GM18502 (cell line): ENCODE measurements at regions not wholly inside any gene's neighbourhood (a gene's known extent, or its start where the extent isn't known, plus 50 kb on each side); places are given as distances from the start of the nearest gene placed in this dataset.

ENCODE experiments used
- ATAC-seq: cut with Tn5 transposase; IDR thresholded peaks from one replicate; pipeline ENCODE4 v1.9.1; 2021; ENCODE audit warnings: mild to moderate bottlenecking; ENCODE audit not compliant: unreplicated experiment, poor library complexity

DNA sequence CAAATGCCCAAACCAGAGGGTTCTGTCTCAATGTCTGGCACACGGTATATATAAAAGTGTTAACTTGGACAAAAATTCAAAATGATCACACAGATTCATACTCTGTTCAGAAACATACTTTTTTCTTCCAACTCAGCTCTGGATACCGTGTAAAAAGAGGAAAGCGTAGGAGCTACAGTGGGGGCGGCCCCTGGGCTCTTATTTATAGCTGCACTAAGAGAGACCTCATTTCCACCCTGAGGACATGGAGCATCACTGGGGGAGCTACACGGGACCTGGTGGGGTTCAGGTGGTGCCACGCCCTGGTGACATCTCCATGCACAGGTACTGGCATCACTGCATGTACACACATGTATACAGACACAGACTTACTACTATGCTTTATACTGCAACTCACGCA is 185.9 kb upstream of the FOXQ1 start:
- ATAC-seq, result no peak

DNA sequence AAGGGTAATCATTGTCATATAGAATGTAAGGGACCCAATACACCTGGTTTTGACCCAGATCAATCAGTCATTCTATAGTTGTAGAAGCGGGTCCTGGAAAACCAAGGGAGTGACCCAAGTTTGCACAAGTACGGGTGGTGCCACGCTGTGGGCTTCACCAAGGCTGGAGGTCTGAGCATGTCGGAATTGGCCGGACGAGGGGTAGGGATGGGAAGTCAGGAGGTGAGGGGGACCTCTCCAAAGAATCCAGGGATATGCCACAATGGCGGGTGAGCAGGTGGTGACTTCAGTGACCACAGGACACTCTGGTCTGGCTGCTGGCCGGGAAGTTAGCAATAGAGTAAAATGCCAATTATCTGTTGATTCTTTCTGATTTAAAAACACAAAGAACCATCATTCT is 186.6 kb upstream of the FOXQ1 start:
- no peak for ATAC-seq

DNA sequence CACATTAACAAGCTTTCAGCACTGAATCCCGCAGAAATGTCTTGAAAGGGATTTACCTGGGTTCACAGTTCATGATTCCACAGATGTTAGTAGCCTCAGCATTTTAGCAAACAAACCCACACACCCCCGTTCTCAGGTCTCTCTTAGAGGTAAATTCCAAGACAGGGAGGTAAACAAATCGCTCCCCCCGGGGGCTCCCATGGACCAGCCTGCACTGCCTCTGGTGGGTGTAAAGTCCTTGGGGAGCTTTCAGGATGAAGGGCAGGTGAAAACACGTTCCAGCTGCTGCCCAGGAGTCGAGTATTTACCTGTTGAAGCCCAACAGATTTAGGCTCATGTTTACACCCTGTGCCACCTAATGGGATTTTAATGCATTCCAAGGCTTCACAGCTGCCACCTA is 187.0 kb upstream of the FOXQ1 start:
- ATAC-seq, result no peak

GRCh38 chr6:1123386-1124375 is 188.2 kb upstream of the FOXQ1 start:
- no peak for ATAC-seq

- ATAC-seq, result no peak
Observed at GRCh38 chr6:1122083-1122482, 189.8 kb upstream of the FOXQ1 start.

DNA sequence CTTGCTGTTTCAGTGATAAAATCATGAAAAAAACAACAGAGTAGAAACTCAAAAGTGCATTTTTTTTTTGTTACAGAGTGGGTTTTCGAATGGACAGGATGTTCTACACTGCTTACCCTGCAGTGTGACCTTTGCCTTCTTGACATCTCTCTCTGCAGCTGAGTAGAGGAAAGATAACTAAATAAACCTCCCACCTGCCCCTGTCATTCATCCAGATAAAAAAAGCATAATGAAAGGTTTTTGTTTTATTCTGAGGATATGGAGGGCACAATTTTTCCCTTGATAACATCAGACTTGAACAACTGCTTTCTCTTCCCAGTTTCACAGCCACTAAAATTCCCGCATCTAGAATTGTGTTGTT is 193.6 kb upstream of the FOXQ1 start:
- no peak for ATAC-seq

DNA sequence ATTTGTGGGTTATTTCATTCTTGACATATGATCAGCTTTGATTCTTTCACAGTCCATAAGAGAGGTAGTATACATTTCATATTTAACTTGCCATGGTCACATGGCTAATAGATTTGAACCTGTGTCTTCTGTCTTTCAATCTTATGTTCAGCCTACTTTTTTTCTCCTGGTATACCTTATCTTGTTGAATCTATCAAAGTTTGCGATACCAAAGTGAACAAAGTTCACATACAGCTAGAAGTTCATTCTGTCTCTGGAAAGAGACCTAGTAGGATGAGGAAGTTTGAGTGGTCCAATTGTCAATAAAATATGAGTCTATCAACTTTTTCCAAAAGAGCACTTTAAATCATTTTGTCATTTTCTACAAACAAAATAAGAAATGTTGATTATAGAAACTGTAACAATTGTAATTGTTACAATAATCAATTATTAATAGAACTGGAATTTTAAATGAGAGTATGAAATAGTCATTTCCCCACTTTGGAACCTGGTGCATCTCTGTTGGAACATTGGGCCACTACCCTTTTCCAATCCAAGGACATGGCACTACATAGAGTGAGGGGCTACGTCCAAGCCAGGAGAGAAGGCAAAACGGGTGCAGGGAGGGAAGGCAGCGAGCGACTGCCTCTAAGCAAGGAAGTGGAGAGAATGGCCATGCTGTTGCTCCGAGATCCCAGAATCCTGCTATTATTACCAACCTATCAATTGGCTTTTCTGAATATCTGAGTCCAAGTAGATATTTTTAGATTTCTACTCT is 194.2 kb upstream of the FOXQ1 start:
- ATAC-seq, result no peak

DNA sequence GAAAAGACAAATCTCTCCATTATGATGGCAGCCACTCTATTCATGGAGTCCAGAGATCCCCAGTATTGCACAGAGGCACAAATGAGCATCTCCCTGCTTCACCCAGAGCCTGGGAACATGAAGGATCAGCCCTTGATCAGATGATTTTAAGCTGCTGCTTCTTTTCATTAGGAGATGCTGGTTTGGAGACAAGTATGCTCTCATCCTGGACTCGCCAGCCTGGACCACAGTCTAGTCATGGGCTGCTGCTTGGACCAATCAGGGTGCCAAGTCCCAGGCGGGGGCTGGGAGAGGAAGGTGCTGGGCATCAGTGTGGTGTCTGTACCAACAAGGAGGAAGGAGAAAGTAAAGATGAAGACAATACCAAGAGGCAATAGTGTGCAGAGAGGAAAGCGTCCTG is 195.7 kb upstream of the FOXQ1 start:
- ATAC-seq, result no peak

- ATAC-seq, result no peak
Observed at GRCh38 chr6:1113916-1114540, 197.9 kb upstream of the FOXQ1 start.

DNA sequence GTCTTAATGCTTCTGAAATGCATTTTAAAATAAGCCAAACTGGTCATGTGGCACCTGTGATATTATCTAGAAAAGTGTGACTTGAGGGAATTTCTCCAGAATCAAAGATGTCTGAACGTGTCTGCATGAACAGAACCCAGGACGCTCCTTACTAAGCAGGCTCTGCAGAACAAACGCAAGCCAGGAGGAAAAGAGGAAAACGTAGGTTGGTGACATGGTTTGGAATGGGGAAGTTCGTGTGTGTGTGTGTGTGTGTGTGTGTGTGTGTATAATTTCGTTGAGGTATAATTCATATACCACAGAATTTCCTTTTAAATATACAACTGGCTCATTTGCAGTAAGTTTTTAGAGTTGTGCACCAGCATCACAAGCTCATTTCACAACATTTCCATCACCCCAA is 200.5 kb upstream of the FOXQ1 start:
- ATAC-seq, result no peak

DNA sequence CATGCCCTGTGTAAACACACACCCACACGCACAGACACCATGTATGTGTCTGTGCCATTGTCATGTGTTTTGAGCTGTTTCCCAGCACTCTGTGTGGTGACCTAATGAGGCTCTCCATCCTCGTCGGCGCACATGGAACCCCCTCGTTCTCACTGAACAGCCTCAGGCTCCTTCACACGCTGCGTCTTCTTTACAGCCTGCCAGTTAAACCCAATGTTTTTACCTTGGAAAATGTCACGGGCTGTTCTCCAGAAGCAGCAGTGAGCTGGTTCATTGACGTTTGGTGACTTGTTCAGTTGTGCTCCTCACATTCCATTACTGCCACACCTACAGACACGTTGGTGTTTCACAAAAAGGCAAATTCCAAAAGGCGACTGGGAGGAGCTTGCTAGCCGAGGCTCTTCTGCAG is 201.0 kb upstream of the FOXQ1 start:
- no peak for ATAC-seq

- no peak for ATAC-seq
Observed at GRCh38 chr6:1110164-1110563, 201.7 kb upstream of the FOXQ1 start.

GRCh38 chr6:1109134-1109533 is 202.8 kb upstream of the FOXQ1 start:
- ATAC-seq, result no peak

- no peak for ATAC-seq
Observed at GRCh38 chr6:1108198-1108597, 203.7 kb upstream of the FOXQ1 start.

- ATAC-seq, result no peak
Observed at GRCh38 chr6:1107578-1107977, 204.3 kb upstream of the FOXQ1 start.

DNA sequence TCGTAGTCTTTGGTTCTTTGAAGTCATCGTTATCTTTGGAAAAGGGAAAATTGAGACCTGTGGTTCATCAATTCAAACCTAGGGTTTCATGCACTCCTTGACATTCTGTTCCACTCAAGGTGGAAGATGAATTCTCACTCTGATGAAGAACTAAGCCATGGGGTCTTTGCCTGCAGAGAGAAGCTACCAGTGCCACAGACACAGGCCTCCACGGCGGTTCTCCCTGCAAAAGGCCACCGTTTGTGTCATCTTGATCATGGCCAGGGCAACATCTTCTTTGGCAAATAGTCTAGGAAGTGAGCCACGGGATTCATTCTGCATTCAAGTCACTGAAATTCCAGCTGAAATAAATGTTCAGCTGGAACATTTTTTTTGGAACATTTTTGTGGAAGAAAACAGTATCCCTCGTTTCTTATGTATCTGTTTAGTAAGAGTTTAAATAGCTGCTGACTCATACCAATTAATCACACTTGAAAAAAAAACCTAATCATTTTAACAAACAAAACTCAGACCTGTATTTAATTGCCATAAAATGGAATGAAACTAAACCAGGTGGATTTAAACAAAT is 206.0 kb upstream of the FOXQ1 start:
- no peak for ATAC-seq

DNA sequence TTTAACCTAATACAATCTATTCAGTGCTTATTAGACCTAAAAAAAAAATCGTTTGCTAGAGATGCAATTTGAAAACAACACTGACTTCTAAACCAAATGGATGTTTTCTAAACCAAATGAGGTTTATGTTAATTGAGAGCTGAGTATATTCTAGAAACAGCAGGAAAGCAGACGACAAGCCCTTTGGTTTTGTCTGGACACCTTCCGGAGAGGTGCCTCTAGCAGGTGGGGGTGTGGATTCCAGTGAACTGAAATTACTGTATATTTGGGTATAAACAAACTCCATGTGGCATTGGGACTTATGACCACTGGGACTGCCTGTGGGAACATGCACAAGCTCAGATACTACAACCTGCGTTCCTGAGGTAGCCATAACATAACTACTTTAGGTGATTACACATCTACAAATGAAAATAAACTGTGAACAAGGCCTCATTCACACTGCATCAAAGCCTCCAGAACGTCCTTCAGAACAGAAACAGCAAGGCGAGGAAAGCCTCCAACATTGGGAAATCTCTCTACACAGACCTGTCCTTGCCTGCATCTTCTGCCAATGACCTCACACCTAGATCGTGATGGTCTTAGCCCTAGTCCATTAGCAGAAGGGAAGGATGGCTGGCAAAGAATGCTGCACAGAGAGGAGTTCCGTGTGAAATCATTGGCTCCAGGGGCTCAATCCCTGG is 206.8 kb upstream of the FOXQ1 start:
- ATAC-seq, result no peak

- no peak for ATAC-seq
Observed at GRCh38 chr6:1103945-1104623, 207.8 kb upstream of the FOXQ1 start.

DNA sequence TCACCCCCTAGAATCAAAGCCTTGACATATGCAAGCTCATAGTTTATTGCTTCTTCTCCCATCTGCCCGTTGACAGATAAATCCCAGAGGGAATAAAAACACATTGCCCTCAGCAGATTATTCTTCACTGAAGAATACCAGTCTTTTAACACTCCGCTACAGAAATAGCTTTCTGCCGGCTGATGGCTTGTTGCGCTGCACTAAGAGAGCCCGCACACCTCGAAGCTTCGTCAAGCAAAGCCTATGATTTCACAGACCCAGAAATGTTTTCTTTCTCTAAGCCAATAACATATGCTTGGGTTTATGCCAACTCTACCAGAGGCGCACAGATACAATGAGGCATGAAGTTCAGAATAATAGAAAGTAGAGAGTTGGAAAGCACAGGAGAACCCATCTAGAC is 208.9 kb upstream of the FOXQ1 start:
- ATAC-seq, result no peak

GRCh38 chr6:1100269-1100668 is 211.6 kb upstream of the FOXQ1 start:
- ATAC-seq, result no peak
